ENCODE measurements at regions not wholly inside any gene's neighbourhood (a gene's known extent, or its start where the extent isn't known, plus 50 kb on each side); places are given as distances from the start of the nearest gene placed in this dataset.

- intact Hi-C loops (cut with micrococcal nuclease) = no loop called here
- H3K9me3 Mint-ChIP-seq = peaks cover 4% of the 10 kb centered on the region
- ATAC-seq (no peak), DNase-seq (no peak)
- ChIA-PET POLR2A (no interaction called here), CTCF (interaction anchor here (2.2 kb wide), 1 partner anchor 16 kb away, joined by 9 read pairs; no protein-coding TSS in a partner anchor)
- no peak for TF ChIP-seq CTCF (IDR thresholded peaks at IDR 0.05)
- peaks cover 5% of the 10 kb centered on the region for H3K27me3 Mint-ChIP-seq
- no peak overlapping the region for H3K4me3 Mint-ChIP-seq
- H3K36me3 Mint-ChIP-seq (ENCODE audit: low read depth) = no peaks in the 10 kb centered on the region
- H3K4me1 Mint-ChIP-seq (ENCODE audit: low read depth) = no peaks in the 10 kb centered on the region
- H3K27ac Mint-ChIP-seq = no peak overlapping the region
These were observed 82.5 kb upstream of the PDE10A start for GRCh38 chr6:165745492-165745891.

GRCh38 chr6:165744555-165745228, 81.7 kb upstream of the PDE10A start:
- Mint-ChIP-seq H3K27ac (no peak overlapping the region), H3K36me3 (ENCODE audit: low read depth) (no peaks in the 10 kb centered on the region), H3K9me3 (peaks cover 4% of the 10 kb centered on the region), H3K4me3 (no peak overlapping the region), H3K27me3 (peaks cover 4% of the 10 kb centered on the region), H3K4me1 (ENCODE audit: low read depth) (no peaks in the 10 kb centered on the region)
- intact Hi-C loops (cut with micrococcal nuclease) = no loop called here
- no peak for TF ChIP-seq CTCF (IDR thresholded peaks at IDR 0.05)
- DNase-seq (no peak), ATAC-seq (no peak)
- CTCF ChIA-PET = interaction anchor here (2.2 kb wide), 1 partner anchor 15 kb away, joined by 9 read pairs; no protein-coding TSS in a partner anchor
- POLR2A ChIA-PET = no interaction called here

- no peak for DNase-seq
- no peaks in the 10 kb centered on the region for H3K4me1 Mint-ChIP-seq (ENCODE audit: low read depth)
- POLR2A ChIA-PET = no interaction called here
- CTCF ChIA-PET = no interaction called here
- no peak overlapping the region for H3K4me3 Mint-ChIP-seq
- no peaks in the 10 kb centered on the region for H3K36me3 Mint-ChIP-seq (ENCODE audit: low read depth)
- H3K9me3 Mint-ChIP-seq = no peaks in the 10 kb centered on the region
- no peak overlapping the region for H3K27ac Mint-ChIP-seq
- ATAC-seq = no peak
- peaks cover 4% of the 10 kb centered on the region for H3K27me3 Mint-ChIP-seq
- no peak for TF ChIP-seq CTCF (IDR thresholded peaks at IDR 0.05)
- intact Hi-C loops (cut with micrococcal nuclease) = no loop called here
These were observed 80.4 kb upstream of the PDE10A start for GRCh38 chr6:165743366-165743898.

GRCh38 chr6:165742047-165742446, 79.0 kb upstream of the PDE10A start:
- ATAC-seq (no peak), DNase-seq (no peak)
- Mint-ChIP-seq H3K4me3 (no peak overlapping the region), H3K4me1 (ENCODE audit: low read depth) (no peaks in the 10 kb centered on the region), H3K27me3 (peaks cover 4% of the 10 kb centered on the region), H3K9me3 (peaks cover 3% of the 10 kb centered on the region), H3K27ac (no peak overlapping the region), H3K36me3 (ENCODE audit: low read depth) (no peaks in the 10 kb centered on the region)
- CTCF ChIA-PET = no interaction called here
- POLR2A ChIA-PET = no interaction called here
- intact Hi-C loops (cut with micrococcal nuclease) = no loop called here
- TF ChIP-seq CTCF (IDR thresholded peaks at IDR 0.05) = no peak

GRCh38 chr6:165737396-165737795, 74.4 kb upstream of the PDE10A start:
- no peaks in the 10 kb centered on the region for H3K4me1 Mint-ChIP-seq (ENCODE audit: low read depth)
- POLR2A ChIA-PET = no interaction called here
- ATAC-seq = no peak
- peaks cover 3% of the 10 kb centered on the region for H3K9me3 Mint-ChIP-seq
- no peak overlapping the region for H3K27ac Mint-ChIP-seq
- H3K36me3 Mint-ChIP-seq (ENCODE audit: low read depth) = no peaks in the 10 kb centered on the region
- H3K27me3 Mint-ChIP-seq = no peaks in the 10 kb centered on the region
- no peak for TF ChIP-seq CTCF (IDR thresholded peaks at IDR 0.05)
- intact Hi-C loops (cut with micrococcal nuclease) = no loop called here
- CTCF ChIA-PET = no interaction called here
- H3K4me3 Mint-ChIP-seq = no peak overlapping the region
- no peak for DNase-seq

Measured in activated CD8-positive, alpha-beta T cell treated with anti-CD3 and anti-CD28 coated beads for 36 hours (primary cell).